GM18505 (cell line): ENCODE measurements at regions not wholly inside any gene's neighbourhood (a gene's known extent, or its start where the extent isn't known, plus 50 kb on each side); places are given as distances from the start of the nearest gene placed in this dataset.
A peak's percentile ranks its signal among the peaks of the same experiment; 100 is the strongest.
"Not testable (repeated sequence)": the region's sequence is repeated elsewhere in the genome, so short reads cannot be mapped to it uniquely, and the experiment has no call there.

Source experiments
- ATAC-seq: cut with Tn5 transposase; IDR thresholded peaks from one replicate; pipeline ENCODE4 v1.9.1; 2021; ENCODE audit not compliant: unreplicated experiment
- POLR2A ChIP-seq: IDR thresholded peaks from 4 replicates; pipeline ENCODE4 v1.6.1; 2011; ENCODE audit warnings: borderline replicate concordance; ENCODE audit not compliant: insufficient read depth, insufficient read length; ENCODE audit errors: extremely low read depth

DNA sequence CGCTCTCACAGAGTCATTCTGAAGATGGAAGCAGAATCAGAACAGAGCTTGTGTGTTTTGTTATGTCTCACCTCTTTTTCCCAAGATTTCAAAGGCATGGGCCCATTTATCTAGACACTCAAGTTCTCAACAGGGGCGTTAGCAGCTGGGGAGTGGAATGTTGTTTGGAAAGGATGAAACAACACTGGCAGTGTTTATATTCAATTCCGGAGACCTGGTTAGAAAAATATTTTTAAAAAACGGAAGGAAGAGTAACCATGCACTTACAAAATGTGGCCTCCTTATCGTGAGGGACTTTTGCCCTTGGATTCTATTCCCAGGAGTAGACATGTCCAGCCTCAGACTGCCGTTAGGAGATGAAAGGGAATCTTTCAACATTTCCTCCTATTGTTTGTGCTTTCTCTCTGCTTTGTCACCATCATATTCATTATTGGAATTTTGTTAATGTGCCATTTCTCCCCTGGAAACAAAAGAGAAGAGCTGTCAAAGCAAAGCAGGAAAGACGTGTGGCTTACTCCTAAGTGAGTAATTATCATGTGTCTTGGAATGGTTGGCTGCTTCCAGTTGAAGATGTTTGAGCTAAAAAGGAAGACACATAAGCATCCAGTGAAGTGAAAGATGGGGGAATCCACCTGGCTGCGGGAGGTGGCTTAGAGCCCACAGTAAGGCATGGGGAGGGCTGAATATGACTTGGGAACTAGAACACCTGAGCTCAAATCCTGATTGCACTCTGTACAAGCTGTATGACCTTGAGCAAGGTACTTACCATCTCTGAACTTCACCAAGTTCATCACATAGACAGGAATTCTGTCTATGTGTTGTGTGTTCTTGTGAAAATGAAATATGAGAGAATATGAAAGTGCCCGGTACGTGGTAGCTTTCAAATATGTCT is 71.7 kb upstream of the JUN start:
- no peak for ATAC-seq
- no peak for TF ChIP-seq POLR2A

GRCh38 chr1:58856281-58856680 is 72.4 kb upstream of the JUN start:
- ATAC-seq, result not testable (repeated sequence)

DNA sequence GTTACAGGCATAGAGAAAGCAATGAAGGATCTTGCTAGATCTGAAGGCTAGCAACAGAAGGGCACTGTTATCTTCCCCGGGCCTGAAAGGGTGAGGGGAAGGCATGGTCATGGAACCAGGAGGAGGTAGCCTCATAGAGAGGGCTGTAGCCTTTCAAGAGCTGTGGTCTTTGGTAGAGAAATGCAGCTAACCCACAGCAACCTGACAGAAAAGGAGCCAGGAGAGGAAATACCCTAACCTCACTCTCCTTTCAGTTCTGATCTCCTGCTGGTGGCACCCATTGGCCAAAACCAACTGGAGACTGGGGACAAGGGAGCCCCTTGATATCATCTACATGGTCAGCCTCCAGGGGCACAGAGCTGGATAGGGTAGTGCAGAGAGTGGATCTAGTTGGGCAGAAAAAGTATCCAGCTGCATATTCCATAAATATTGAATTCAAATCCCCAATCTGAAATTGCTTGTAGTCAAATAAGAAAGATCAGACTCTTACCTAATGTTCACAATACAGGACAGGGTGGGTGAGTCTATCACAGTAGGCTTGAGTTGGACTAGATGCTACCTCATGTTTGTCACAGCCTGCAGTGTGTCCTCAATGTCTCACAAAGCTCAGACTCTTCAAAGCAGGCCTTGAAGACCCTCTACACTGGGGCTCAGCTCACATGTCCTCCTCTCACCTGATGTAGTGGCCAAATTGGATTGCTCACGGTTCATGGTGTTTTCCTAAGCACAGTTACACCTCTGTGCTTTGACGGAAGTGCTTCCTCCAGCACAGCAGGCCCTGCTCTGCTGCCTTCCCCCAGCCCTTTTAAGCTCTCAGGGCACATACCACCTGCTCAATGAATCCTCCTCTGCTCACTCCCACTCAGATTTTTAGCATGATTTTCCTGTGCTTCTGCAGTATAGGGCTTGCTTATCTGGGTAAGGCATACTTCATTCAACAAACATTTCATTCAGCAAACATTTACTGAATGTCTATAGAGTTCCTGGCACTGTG is 74.1 kb upstream of the JUN start:
- no peak for TF ChIP-seq POLR2A
- peak; percentile 79 for ATAC-seq

DNA sequence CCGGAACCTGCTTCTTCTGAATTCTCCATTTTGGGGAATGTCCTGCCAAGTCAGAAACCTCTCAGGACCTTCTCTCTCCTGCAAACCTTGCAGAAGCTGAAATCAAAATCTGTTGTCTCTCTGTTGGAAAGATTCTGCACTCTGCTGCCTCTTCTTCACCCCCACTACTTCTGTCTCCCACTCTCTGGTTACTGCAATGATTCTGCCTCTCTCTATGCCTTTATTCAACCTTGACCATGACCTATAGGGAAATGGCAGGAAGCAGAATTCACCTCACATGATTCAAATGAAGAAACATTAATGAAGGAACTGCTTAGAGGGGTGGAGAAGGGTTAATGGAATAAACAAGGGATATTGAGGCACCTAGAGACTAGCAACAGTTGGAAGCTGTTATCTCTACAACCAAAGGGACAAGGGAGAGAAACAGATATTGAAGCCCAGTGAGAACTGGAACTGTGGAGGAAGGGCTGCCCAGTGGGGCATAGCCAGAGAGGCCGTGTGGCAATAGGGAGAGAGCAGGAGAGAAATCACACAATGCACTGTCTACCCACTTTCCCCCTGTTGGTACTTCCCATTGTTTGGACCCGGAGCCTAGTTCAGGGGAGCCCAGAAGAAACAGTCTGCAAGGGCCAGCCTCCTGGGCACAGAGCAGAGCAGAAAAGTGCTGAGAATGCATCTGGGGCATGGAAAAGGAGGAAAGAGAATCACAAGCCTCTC is 76.1 kb upstream of the JUN start:
- no peak for TF ChIP-seq POLR2A
- no peak for ATAC-seq

DNA sequence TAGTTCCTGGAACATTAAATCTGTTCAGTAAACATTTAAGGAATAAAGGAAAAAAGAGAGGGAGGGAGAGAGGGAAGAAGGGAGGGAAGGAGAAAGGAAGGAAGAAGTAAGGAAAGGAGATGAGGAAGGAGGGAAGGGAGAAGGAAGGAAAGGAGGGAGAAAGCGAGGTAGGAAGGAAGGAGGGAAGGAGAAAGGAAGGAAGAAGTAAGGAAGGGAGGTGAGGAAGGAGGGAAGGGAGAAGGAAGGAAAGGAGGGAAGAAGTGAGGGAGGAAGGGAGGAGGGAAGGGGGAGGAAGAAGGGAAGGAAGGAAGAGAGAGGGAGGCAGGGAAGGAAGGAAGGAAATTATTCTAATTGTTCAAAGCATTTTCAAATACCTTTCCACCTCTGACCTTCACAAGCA is 77.2 kb upstream of the JUN start:
- TF ChIP-seq POLR2A, result no peak
- ATAC-seq, result no peak

GRCh38 chr1:58861506-58861905 is 77.7 kb upstream of the JUN start:
- ATAC-seq, result no peak

DNA sequence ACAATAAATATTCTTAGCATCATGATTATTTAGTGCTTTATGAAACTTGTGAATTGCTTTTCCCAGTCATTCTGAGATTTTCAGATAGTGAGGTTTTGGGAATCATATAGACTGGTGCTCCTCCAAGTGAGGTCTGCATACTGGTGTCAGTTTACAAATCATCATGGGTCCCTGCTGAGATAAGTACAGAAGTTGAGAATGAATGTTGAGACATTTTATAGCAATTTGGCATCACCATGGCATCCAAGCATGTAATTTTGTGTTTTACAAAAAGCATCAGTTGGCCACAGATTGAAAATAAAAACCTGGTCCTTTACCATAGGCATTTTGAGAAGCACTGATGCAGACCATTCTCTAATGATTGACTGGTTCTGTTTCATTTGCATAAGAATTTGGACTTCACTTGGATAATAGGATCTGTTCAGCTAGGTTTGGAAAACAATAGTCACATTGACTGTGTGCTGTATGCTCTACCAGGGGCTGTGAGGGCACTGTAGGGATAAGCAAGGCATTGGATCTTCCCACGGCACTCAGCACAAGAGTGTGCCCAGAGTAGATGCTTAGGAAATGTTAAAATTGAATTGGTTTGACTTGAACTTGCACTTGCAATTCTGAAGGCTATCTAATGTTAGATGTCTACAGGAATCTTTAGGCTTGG is 79.0 kb upstream of the JUN start:
- ATAC-seq, result no peak
- no peak for TF ChIP-seq POLR2A

More at GRCh38 chr1:58861506-58861905, 77.7 kb upstream of the JUN start:
- TF ChIP-seq POLR2A, result no peak

DNA sequence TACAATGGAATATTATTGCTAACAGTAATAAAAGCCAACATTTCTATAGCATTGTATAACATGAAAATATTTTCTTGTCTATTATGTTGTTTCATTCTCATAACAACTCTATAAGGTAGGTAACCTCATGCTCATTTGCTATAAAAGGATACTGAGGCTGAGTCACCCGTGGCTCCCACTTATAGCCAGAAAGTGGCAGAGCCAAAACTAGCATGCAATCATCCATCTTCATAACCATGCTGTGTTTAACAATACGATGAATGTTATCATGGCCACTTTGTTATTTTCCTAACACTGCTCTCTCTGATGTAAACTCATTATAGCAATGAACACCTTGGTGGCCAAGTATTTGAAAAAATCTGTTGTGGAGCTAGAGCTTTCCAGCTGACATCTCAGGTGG is 80.8 kb upstream of the JUN start:
- no peak for ATAC-seq
- no peak for TF ChIP-seq POLR2A

DNA sequence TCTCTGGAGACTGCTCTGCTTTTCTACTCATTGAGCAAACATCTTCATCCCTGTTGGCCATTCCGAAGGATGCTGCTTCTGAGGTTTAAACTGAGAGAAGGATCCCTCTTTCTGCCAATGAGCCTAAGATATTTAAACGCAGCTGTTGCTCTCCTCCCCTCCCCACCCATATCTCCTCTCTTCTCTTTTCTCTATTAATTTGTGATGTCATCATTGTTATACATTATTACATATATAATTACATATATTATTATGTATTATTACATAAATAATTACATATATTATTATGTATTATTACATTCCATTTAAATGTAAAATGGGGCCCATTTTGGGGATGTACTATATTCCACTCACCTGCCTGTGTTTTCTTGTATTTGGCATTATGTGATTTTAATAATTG is 82.7 kb upstream of the JUN start:
- no peak for ATAC-seq

DNA sequence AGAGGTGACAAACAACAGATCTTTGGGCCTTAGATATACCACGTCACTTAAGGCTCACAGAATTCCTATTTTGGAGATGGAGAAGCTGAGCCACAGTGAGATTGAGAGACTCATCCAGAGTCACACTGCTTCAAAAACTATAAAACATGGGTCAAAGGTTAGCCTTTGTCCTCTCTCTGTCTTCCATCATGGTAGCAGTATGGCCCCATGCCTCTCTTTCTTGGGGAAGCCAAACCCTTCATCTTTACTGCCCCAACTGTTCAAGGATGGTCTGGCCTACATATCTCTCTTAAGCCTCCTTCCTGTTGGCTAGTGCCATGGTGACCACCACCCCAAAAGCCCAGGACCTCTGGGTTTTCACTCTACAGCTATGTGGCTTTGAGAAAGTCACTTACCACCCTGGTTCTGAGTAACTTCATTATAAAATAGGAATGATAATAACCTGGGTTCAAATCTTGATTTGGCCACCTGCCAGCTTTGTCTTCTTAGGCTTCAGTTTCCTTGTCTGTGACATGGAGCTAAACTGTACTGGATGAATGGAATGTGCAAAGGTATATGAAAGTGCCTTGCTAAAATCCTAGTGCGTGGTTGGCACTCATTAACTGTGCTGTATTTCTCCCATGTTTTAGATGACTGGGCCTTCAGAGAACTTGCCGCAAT is 85.9 kb upstream of the JUN start:
- ATAC-seq, result no peak
- no peak for TF ChIP-seq POLR2A

More for the DNA sequence above, 82.7 kb upstream of the JUN start:
- no peak for TF ChIP-seq POLR2A

GRCh38 chr1:58870298-58870676 is 86.4 kb upstream of the JUN start:
- no peak for ATAC-seq
- TF ChIP-seq POLR2A, result no peak

GRCh38 chr1:58874342-58874741 is 90.5 kb upstream of the JUN start:
- no peak for ATAC-seq
- no peak for TF ChIP-seq POLR2A

DNA sequence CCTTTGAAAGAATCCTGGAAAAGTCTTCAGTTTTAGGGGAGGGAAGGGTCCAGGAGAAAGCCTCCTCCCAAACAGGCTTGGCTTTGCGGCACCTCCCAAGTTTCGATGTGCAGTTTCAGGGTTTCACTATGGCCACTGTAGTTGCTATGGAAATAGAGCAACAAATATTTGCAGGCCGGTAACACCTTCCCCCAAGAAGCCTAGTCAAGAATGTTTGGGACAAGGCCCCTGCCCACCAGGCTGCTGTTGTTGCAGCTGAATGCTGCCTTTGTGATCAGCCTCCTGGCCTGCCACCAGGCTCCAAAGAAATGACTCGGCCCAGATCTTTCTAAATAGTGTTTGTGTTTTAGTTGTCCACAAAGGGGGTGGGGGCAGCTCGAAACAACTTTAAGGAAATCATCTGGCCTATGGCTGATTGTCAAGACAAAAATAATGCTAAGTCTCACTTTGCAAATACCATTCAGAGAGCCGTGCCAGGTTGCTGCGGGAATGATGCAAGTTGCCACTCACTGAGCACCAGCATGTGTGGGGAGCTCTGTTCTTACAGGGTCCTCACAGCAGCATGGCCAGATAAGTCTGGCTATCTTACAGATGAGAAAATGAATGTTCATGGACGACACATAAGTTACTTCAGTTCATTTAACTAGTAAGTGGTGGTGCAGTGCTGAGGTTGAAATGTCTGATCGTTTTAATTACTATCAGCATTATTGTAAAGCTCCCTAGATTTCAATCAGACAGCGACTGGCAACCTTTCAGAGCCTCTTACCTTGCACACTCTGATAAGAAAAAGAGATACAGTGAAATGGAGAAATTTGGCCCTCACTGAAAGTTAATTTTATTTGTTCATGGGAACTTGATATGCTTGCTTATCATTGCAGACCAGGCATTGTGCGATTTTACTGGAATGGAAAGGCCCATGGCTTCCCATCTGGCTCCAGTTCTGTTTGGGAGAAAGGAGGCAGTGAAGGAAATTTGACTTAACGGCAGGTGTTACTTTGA is 91.2 kb upstream of the JUN start:
- no peak for ATAC-seq
- TF ChIP-seq POLR2A, result no peak
